HCT116 (cell line): ENCODE measurements at regions not wholly inside any gene's neighbourhood (a gene's known extent, or its start where the extent isn't known, plus 50 kb on each side); places are given as distances from the start of the nearest gene placed in this dataset.

Experiments
- ATAC-seq: fragments of 200-7000 bp; cut with Tn5 transposase; 2 replicates; pipeline ENCODE4 v1.9.1; 2020; ENCODE audit warnings: mild to moderate bottlenecking, moderate library complexity
- BruUV-seq: library from RNA; stranded (reverse); fragments of 400-500 nt; replicated peaks from 2 replicates; lab custom pipeline; 2021; lab: Mats Ljungman, UMichigan
- CTCF ChIA-PET: fragments of 300-600 bp; sonication (Branson Sonifier 250); formaldehyde crosslinking; loops from one replicate; lab custom pipeline; 2021; ENCODE audit warnings: antibody characterized with exemption; lab: Charles Lee
- POLR2A ChIA-PET: fragments of 300-600, 350-600 bp; sonication (Branson Sonifier 250); formaldehyde crosslinking; loops from one replicate; lab custom pipeline; 2021; ENCODE audit warnings: antibody characterized with exemption; lab: Charles Lee
- RAD21 ChIA-PET, 2 experiments: fragments of 300-600 bp; sonication (Branson Sonifier 250); formaldehyde crosslinking; loops; one replicate each; lab custom pipeline; 2023; ENCODE audit warnings: low total read pairs in 2 of 2; ENCODE audit not compliant: uncharacterized antibody in 2 of 2, unreplicated experiment in 2 of 2, low non-redundant PET in 1 of 2; lab: Charles Lee
- DNase-seq: peaks from one replicate; pipeline ENCODE4 v3.0.0-alpha.2; 2010; ENCODE audit warnings: low read depth, low spot score
- H2AFZ ChIP-seq: fragments of 200-600 bp; shearing (Covaris generic), sonication (generic); 2 replicates; pipeline ENCODE4 v1.6.1; 2017; ENCODE audit warnings: low read depth, mixed run types, mixed read lengths, antibody characterized with exemption, low read length; ENCODE audit not compliant: poor library complexity, severe bottlenecking
- H3K27ac ChIP-seq: 2 replicates; pipeline ENCODE4 v1.5.1; 2012; ENCODE audit warnings: low read depth, low read length
- H3K27me3 ChIP-seq: fragments of 200-600 bp; sonication (generic); 2 replicates; pipeline ENCODE4 v1.6.1; 2016; ENCODE audit warnings: mixed run types, low read length, mixed read lengths; ENCODE audit not compliant: insufficient read depth
- H3K36me3 ChIP-seq, 2 experiments: fragments of 200-500 bp in 1 of 2; fragments of 200-600 bp in 1 of 2; sonication (Bioruptor generic) in 1 of 2; sonication (generic) in 1 of 2; 2 replicates each; pipeline versions ENCODE4 v1.5.1 to v1.6.1; 2014 to 2016; ENCODE audit warnings: low read length in 2 of 2, inconsistent platforms in 1 of 2, mixed read lengths in 1 of 2, mixed run types in 1 of 2; ENCODE audit not compliant: insufficient read depth in 2 of 2, control insufficient read depth in 1 of 2
- H3K4me1 ChIP-seq, 2 experiments: fragments of 200-600 bp in 1 of 2; sonication (generic) in 1 of 2; 2 replicates each; pipeline versions ENCODE4 v1.5.1 to v1.6.1; 2012 to 2017; ENCODE audit warnings: low read length in 2 of 2, inconsistent platforms in 1 of 2, mild to moderate bottlenecking in 1 of 2, mixed read lengths in 1 of 2, mixed run types in 1 of 2, moderate library complexity in 1 of 2; ENCODE audit not compliant: insufficient read depth in 2 of 2, control insufficient read depth in 1 of 2
- H3K4me2 ChIP-seq: fragments of 200-600 bp; sonication (generic); 2 replicates; pipeline ENCODE4 v1.6.1; 2017; ENCODE audit warnings: mixed run types, low read length, mixed read lengths
- H3K4me3 ChIP-seq, 2 experiments: fragments of 200-600 bp in 1 of 2; sonication (generic) in 1 of 2; replicated peaks in 1 of 2; 2 replicates each; pipeline ENCODE4 v1.5.1; 2011 to 2016; ENCODE audit warnings: low read length in 2 of 2, control low read depth in 1 of 2, low read depth in 1 of 2, mild to moderate bottlenecking in 1 of 2, mixed read lengths in 1 of 2, mixed run types in 1 of 2
- H3K79me2 ChIP-seq: fragments of 200-600 bp; sonication (generic); 2 replicates; pipeline ENCODE4 v1.6.1; 2017; ENCODE audit warnings: mild to moderate bottlenecking, mixed run types, low read length, moderate library complexity, mixed read lengths; ENCODE audit not compliant: insufficient read depth
- H3K9ac ChIP-seq: fragments of 200-600 bp; sonication (generic); 2 replicates; pipeline ENCODE4 v1.6.1; 2016; ENCODE audit warnings: low read length, mixed read lengths
- H3K9me2 ChIP-seq: fragments of 200-600 bp; sonication (generic), shearing (Covaris generic); 2 replicates; pipeline ENCODE4 v1.6.1; 2017; ENCODE audit warnings: mixed run types, mild to moderate bottlenecking, moderate library complexity; ENCODE audit not compliant: insufficient read depth
- H3K9me3 ChIP-seq, 2 experiments: fragments of 200-500 bp in 1 of 2; fragments of 200-600 bp in 1 of 2; sonication (Bioruptor generic) in 1 of 2; sonication (generic) in 1 of 2; 2 replicates each; pipeline ENCODE4 v1.6.1; 2014 to 2017; ENCODE audit warnings: low read length in 2 of 2, mixed read lengths in 2 of 2, inconsistent platforms in 1 of 2, low read depth in 1 of 2, mild to moderate bottlenecking in 1 of 2, mixed run types in 1 of 2, moderate library complexity in 1 of 2; ENCODE audit not compliant: control insufficient read depth in 1 of 2, insufficient read depth in 1 of 2
- H4K20me1 ChIP-seq: fragments of 200-600 bp; sonication (generic), shearing (Covaris generic); 2 replicates; pipeline ENCODE4 v1.6.1; 2017; ENCODE audit warnings: mixed run types, mild to moderate bottlenecking, moderate library complexity; ENCODE audit not compliant: insufficient read depth
- ATF3 ChIP-seq: IDR thresholded peaks from 2 replicates; pipeline ENCODE4 v1.6.1; 2012
- CBX3 ChIP-seq: IDR thresholded peaks from 2 replicates; pipeline ENCODE4 v1.6.1; 2012; ENCODE audit warnings: low read depth
- CEBPB ChIP-seq: IDR thresholded peaks from 2 replicates; pipeline ENCODE4 v1.6.1; 2012; ENCODE audit warnings: low read depth
- CTCF ChIP-seq, 3 experiments: fragments of 200-600 bp in 1 of 3; sonication (generic) in 1 of 3; IDR thresholded peaks in 2 of 3; conservative IDR thresholded peaks in 1 of 3; 2 replicates each; pipeline ENCODE4 v1.5.1; 2012 to 2017; ENCODE audit warnings: low read depth in 2 of 3, low read length in 2 of 3, antibody characterized with exemption in 1 of 3, borderline replicate concordance in 1 of 3, control low read depth in 1 of 3, mild to moderate bottlenecking in 1 of 3, mixed read lengths in 1 of 3, mixed run types in 1 of 3, moderate library complexity in 1 of 3; ENCODE audit not compliant: insufficient read depth in 1 of 3
- EZH2 ChIP-seq: fragments of 200-600 bp; sonication (generic); IDR thresholded peaks from 2 replicates; pipeline ENCODE4 v1.6.1; 2017; ENCODE audit warnings: antibody characterized with exemption, mixed run types
- EZH2phosphoT487 ChIP-seq: fragments of 200-600 bp; IDR thresholded peaks from 2 replicates; pipeline ENCODE4 v1.6.1; 2018; ENCODE audit warnings: antibody characterized with exemption, borderline replicate concordance
- FOSL1 ChIP-seq: IDR thresholded peaks from 2 replicates; pipeline ENCODE4 v1.6.1; 2012; ENCODE audit warnings: low read depth
- JUND ChIP-seq: IDR thresholded peaks from 2 replicates; pipeline ENCODE4 v1.6.1; 2012
- MAX ChIP-seq: IDR thresholded peaks from 2 replicates; pipeline ENCODE4 v1.6.1; 2012
- POLR2A ChIP-seq: IDR thresholded peaks from 2 replicates; pipeline ENCODE4 v1.7.0; 2011; ENCODE audit warnings: borderline replicate concordance; ENCODE audit not compliant: insufficient read depth, insufficient read length; ENCODE audit errors: extremely low read depth
- POLR2AphosphoS5 ChIP-seq: IDR thresholded peaks from 2 replicates; pipeline ENCODE4 v1.6.1; 2011; ENCODE audit warnings: mild to moderate bottlenecking, low read depth, low read length, moderate library complexity
- RAD21 ChIP-seq: IDR thresholded peaks from 2 replicates; pipeline ENCODE4 v1.6.1; 2012; ENCODE audit warnings: low read depth, mild to moderate bottlenecking
- SIN3A ChIP-seq: IDR thresholded peaks from 2 replicates; pipeline ENCODE4 v1.6.1; 2012; ENCODE audit warnings: low read depth
- SP1 ChIP-seq: IDR thresholded peaks from 2 replicates; pipeline ENCODE4 v1.6.1; 2012; ENCODE audit warnings: low read depth
- SRF ChIP-seq: IDR thresholded peaks from 2 replicates; pipeline ENCODE4 v1.6.1; 2012; ENCODE audit warnings: low read depth
- TCF7L2 ChIP-seq: IDR thresholded peaks from 2 replicates; pipeline ENCODE4 v1.7.0; 2011; ENCODE audit warnings: borderline replicate concordance, inconsistent platforms; ENCODE audit not compliant: insufficient read depth, insufficient read length; ENCODE audit errors: extremely low read depth
- YY1 ChIP-seq: IDR thresholded peaks from 2 replicates; pipeline ENCODE4 v1.6.1; 2011; ENCODE audit warnings: low read length, low read depth, moderate library complexity, mild to moderate bottlenecking; ENCODE audit not compliant: insufficient replicate concordance; ENCODE audit errors: extremely low read depth
- ZFX ChIP-seq: fragments of 450-650 bp; IDR thresholded peaks from 2 replicates; pipeline ENCODE4 v1.6.1; 2017
- ZNF274 ChIP-seq: fragments of 200-500 bp; sonication (Bioruptor generic); IDR thresholded peaks from 2 replicates; pipeline ENCODE4 v1.6.1; 2014; ENCODE audit warnings: mild to moderate bottlenecking, low read depth, low read length, inconsistent platforms
- intact Hi-C: fragments of 100-400 bp; cut with micrococcal nuclease; formaldehyde crosslinking; loops from 2 replicates; pipeline ENCODE4 v1.10.0; 2022

GRCh38 chr3:18127859-18128681, 297.1 kb downstream of the SATB1 start:
- H3K4me2 ChIP-seq = no peak overlapping the region
- TF ChIP-seq CBX3 = no peak
- TF ChIP-seq SP1 = no peak
- TF ChIP-seq EZH2phosphoT487 = no peak
- TF ChIP-seq POLR2AphosphoS5 = no peak
- no peak for TF ChIP-seq SIN3A
- no peak for TF ChIP-seq ATF3
- TF ChIP-seq RAD21 = no peak
- no peak for TF ChIP-seq MAX
- TF ChIP-seq SRF = no peak
- no peak for TF ChIP-seq TCF7L2
- TF ChIP-seq FOSL1 = no peak
- no peak for TF ChIP-seq CTCF (IDR thresholded peaks at IDR 0.05 in 2 of 3, conservative IDR thresholded peaks at IDR 0.05 in 1 of 3; ENCODE audit: borderline replicate concordance in 1 of 3, insufficient read depth in 1 of 3, low read depth in 2 of 3, low read length in 2 of 3)
- no peak for TF ChIP-seq CEBPB
- TF ChIP-seq EZH2 = no peak
- TF ChIP-seq JUND = no peak
- no peak for TF ChIP-seq ZNF274
- TF ChIP-seq ZFX = no peak
- TF ChIP-seq YY1 = no peak
- TF ChIP-seq POLR2A = no peak
- TF ChIP-seq, all 23 proteins: peak for 0
- no TSS peak for BruUV-seq
- no peak for DNase-seq
- no peaks in the 10 kb centered on the region for H4K20me1 ChIP-seq
- ATAC-seq = no peak
- no peaks in the 10 kb centered on the region for H3K27me3 ChIP-seq
- ChIA-PET CTCF (no interaction called here), POLR2A (no interaction called here), RAD21 (no interaction called here)
- H3K79me2 ChIP-seq = no peaks in the 10 kb centered on the region
- no peak overlapping the region for H3K27ac ChIP-seq
- H3K36me3 ChIP-seq = no peaks in the 10 kb centered on the region
- H2AFZ ChIP-seq = no peak overlapping the region
- peaks cover 0 to 17% of the 10 kb centered on the region in 2 experiments; a peak in 2 of 4 replicates for H3K4me1 ChIP-seq
- no peak overlapping the region for H3K4me3 ChIP-seq
- intact Hi-C loops = no loop called here
- no peaks in the 10 kb centered on the region for H3K9me3 ChIP-seq
- no peak overlapping the region for H3K9ac ChIP-seq
- H3K9me2 ChIP-seq = no peaks in the 10 kb centered on the region
